GM13976 (cell line): ENCODE measurements at regions not wholly inside any gene's neighbourhood (a gene's known extent, or its start where the extent isn't known, plus 50 kb on each side); places are given as distances from the start of the nearest gene placed in this dataset.

ENCODE experiments used
- DNase-seq: peaks from one replicate; pipeline ENCODE4 v3.0.0; 2012; ENCODE audit warnings: low spot score
- in situ Hi-C: fragments of 300-500 bp; cut with MboI; formaldehyde crosslinking; loops from one replicate; pipeline ENCODE4 v1.12.0; 2022; ENCODE audit warnings: low sequenced_read_pairs, mixed read lengths, inconsistent platforms; ENCODE audit not compliant: unreplicated experiment
- TF ChIP-seq, protein P1 (sequence below): IDR thresholded peaks from 2 replicates; pipeline ENCODE4 v1.5.1; 2012; ENCODE audit warnings: borderline replicate concordance, mild to moderate bottlenecking; ENCODE audit not compliant: insufficient read depth; ENCODE audit errors: extremely low read depth, missing control alignments, control extremely low read depth

DNA sequence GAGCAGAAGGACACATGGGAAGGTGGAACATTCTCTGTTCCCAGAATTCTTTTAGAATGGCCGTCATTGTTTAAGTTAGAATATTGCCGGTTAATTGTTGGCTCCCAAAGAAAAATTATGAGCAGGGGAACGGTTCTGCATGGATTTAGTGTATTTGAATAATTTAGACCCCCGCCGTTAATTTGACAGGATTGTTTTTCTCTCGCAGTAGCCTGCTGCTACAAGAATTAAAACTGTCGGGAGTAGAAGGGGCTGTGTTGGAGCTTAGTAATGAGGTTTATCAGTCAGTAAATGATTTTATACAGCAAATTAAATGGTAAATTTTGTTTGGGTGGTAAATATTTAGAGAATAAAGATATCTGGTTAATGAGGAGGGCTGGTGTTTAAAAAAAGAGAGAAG is 431.2 kb upstream of the DYNLRB2 start:
- no peak for DNase-seq
- in situ Hi-C loops = no loop called here
- TF ChIP-seq, protein P1, sequence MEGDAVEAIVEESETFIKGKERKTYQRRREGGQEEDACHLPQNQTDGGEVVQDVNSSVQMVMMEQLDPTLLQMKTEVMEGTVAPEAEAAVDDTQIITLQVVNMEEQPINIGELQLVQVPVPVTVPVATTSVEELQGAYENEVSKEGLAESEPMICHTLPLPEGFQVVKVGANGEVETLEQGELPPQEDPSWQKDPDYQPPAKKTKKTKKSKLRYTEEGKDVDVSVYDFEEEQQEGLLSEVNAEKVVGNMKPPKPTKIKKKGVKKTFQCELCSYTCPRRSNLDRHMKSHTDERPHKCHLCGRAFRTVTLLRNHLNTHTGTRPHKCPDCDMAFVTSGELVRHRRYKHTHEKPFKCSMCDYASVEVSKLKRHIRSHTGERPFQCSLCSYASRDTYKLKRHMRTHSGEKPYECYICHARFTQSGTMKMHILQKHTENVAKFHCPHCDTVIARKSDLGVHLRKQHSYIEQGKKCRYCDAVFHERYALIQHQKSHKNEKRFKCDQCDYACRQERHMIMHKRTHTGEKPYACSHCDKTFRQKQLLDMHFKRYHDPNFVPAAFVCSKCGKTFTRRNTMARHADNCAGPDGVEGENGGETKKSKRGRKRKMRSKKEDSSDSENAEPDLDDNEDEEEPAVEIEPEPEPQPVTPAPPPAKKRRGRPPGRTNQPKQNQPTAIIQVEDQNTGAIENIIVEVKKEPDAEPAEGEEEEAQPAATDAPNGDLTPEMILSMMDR = no peak

DNA sequence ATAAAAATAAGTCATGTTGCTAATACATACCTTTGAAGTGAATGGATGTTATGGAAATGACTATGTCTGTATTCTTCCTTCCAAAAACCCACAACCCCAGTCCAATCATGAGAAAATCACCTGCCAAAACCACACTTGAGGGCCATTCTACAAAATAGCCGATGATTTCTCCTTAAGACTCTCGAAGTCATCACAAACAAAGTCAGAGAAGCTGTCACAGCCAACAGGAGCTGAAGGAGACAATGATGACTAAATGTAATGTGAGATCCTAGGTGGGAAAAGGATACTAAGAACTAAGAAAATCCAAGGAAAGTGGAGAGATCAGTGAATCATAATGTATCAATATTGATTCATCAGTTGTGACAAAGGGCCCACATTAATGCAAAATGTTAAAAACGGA is 432.9 kb upstream of the DYNLRB2 start:
- DNase-seq = no peak
- TF ChIP-seq, protein P1 = no peak
- in situ Hi-C loops = no loop called here

DNA sequence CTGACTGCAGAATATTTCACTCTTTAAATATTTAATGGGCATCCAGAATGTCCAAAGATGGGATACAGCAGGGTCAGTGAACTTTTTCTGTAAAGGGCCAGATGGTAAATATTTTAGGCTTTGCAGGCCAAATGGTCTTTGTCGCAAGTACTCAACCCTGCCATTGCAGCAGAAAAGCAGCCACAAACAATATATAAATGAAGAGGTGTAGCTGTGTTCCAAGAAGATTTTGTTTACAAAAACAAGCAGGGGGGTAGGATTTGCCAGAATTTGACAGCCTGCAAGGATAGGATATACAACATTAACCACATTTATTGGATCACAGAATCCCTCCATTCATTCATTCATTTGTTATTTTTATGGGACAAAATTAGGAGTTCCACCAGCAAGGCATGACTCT is 435.0 kb upstream of the DYNLRB2 start:
- in situ Hi-C loops = no loop called here
- DNase-seq = no peak
- TF ChIP-seq, protein P1 = no peak

DNA sequence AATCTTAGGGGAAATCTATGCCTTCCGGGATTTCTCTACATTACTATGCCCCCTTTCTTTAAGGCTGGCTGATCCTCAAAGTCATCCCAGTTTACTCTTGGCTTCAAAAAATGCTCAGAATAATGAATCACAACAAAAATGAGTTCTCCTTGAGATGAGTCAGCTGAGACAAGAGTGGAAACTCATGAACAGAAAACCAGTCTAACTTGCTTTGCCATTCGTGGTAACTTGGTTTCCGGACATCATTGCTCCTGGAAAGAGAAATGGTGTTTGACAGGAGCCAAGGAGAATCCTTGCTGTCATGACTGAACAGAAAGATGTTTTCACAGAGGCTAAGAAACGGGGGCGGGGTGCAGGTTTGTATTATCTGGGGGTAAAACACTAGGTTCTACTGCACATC is 435.6 kb upstream of the DYNLRB2 start:
- in situ Hi-C loops = no loop called here
- TF ChIP-seq, protein P1 = no peak
- no peak for DNase-seq

DNA sequence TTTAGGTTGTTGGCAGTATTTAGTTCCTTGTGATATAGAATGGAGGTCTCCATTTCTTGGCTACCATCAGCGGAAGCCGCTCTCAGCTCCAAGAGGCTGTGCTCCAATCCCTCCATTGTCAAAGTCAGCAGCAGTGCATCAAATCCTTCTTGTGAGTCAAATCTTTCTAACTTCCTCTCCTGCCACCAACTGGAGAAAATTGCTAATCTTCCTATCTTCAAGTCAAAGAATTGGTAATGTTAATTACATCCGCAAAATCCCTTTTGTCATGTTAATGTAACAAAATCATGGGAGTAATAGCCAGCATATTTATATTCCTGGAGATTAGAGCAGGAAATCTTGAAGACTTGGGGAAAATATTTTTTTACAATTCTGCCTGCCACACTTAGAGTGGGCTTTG is 436.4 kb upstream of the DYNLRB2 start:
- in situ Hi-C loops = no loop called here
- DNase-seq = no peak
- TF ChIP-seq, protein P1 = no peak

DNA sequence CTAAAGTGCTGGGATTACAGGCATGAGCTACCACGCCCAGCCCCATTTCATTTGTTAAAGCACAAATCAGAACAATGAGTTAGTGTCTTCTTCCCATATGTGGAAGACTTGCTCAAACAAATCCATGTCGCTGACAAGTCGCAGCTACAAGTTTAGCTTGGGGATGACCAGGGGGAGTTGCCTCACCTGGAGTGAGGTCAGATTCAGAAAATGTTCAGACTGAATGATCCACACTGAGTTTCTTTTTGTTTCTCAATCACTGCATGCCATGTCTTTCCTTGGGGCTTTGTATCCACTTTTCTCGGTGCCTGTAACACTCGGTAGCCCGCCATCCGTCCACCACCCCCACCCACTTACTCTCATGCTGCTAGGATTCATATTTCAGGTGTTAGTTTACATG is 437.3 kb upstream of the DYNLRB2 start:
- DNase-seq = no peak
- TF ChIP-seq, protein P1 = no peak
- in situ Hi-C loops = no loop called here
